HL-60 (cell line): ENCODE measurements at regions not wholly inside any gene's neighbourhood (a gene's known extent, or its start where the extent isn't known, plus 50 kb on each side); places are given as distances from the start of the nearest gene placed in this dataset.

Experiments
- DNase-seq, 2 experiments: peaks; one replicate each; pipeline ENCODE4 v3.0.0-alpha.2; 2010 to 2020; ENCODE audit warnings: low read depth in 1 of 2, low spot score in 1 of 2
- H3K27ac ChIP-seq: fragments of 250-450 bp; sonication (Bioruptor Pico); replicated peaks from 2 replicates; pipeline ENCODE4 v1.5.1; 2020; ENCODE audit warnings: mild to moderate bottlenecking, moderate library complexity
- H3K27me3 ChIP-seq: fragments of 250-450 bp; sonication (Bioruptor Pico); 2 replicates; pipeline ENCODE4 v1.5.1; 2021; ENCODE audit warnings: mild to moderate bottlenecking, moderate library complexity; ENCODE audit not compliant: insufficient read depth, poor library complexity, severe bottlenecking
- H3K4me3 ChIP-seq: replicated peaks from 2 replicates; pipeline ENCODE4 v1.5.1; 2011; ENCODE audit warnings: mild to moderate bottlenecking, control low read depth, low read length; ENCODE audit not compliant: insufficient read depth
- GABPA ChIP-seq: IDR thresholded peaks from 2 replicates; pipeline ENCODE4 v1.6.1; 2012; ENCODE audit warnings: low read depth
- POLR2AphosphoS5 ChIP-seq: IDR thresholded peaks from 2 replicates; pipeline ENCODE4 v1.6.1; 2012; ENCODE audit warnings: low read depth
- SPI1 ChIP-seq: IDR thresholded peaks from 2 replicates; pipeline ENCODE4 v1.6.1; 2012; ENCODE audit warnings: low read depth, mild to moderate bottlenecking, borderline replicate concordance
- TF ChIP-seq, protein P1 (sequence below): IDR thresholded peaks from one replicate; pipeline ENCODE4 v1.5.1; 2011; ENCODE audit warnings: low read length, control low read depth, inconsistent platforms; ENCODE audit not compliant: insufficient read depth
- TF ChIP-seq, protein P2 (sequence below): IDR thresholded peaks from 2 replicates; pipeline ENCODE4 v1.6.1; 2012; ENCODE audit warnings: low read depth; ENCODE audit not compliant: insufficient replicate concordance

DNA sequence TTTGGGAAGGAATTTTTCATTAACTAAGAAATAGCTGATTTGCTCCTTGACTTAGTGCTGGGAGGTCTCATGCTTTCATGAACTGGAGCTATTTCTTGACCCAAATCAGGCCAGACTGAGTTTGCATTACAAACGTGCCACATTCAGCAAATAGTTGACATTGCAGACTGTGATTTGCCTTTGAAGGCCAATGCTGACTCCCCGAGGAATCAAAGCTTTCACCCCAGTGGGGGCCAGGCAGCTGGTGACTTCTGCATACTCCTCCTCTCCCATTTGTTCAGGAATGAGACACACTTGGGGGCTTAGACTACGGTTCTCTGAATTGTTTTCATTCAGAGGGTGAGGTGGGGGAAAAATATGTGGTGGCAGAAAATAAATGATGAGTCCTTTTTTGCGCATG lies 111.0 kb upstream of the JAZF1 start:
- TF ChIP-seq POLR2AphosphoS5 (no peak), GABPA (no peak), SPI1 (no peak)
- TF ChIP-seq, protein P1, sequence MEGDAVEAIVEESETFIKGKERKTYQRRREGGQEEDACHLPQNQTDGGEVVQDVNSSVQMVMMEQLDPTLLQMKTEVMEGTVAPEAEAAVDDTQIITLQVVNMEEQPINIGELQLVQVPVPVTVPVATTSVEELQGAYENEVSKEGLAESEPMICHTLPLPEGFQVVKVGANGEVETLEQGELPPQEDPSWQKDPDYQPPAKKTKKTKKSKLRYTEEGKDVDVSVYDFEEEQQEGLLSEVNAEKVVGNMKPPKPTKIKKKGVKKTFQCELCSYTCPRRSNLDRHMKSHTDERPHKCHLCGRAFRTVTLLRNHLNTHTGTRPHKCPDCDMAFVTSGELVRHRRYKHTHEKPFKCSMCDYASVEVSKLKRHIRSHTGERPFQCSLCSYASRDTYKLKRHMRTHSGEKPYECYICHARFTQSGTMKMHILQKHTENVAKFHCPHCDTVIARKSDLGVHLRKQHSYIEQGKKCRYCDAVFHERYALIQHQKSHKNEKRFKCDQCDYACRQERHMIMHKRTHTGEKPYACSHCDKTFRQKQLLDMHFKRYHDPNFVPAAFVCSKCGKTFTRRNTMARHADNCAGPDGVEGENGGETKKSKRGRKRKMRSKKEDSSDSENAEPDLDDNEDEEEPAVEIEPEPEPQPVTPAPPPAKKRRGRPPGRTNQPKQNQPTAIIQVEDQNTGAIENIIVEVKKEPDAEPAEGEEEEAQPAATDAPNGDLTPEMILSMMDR: no peak
- TF ChIP-seq, protein P2, sequence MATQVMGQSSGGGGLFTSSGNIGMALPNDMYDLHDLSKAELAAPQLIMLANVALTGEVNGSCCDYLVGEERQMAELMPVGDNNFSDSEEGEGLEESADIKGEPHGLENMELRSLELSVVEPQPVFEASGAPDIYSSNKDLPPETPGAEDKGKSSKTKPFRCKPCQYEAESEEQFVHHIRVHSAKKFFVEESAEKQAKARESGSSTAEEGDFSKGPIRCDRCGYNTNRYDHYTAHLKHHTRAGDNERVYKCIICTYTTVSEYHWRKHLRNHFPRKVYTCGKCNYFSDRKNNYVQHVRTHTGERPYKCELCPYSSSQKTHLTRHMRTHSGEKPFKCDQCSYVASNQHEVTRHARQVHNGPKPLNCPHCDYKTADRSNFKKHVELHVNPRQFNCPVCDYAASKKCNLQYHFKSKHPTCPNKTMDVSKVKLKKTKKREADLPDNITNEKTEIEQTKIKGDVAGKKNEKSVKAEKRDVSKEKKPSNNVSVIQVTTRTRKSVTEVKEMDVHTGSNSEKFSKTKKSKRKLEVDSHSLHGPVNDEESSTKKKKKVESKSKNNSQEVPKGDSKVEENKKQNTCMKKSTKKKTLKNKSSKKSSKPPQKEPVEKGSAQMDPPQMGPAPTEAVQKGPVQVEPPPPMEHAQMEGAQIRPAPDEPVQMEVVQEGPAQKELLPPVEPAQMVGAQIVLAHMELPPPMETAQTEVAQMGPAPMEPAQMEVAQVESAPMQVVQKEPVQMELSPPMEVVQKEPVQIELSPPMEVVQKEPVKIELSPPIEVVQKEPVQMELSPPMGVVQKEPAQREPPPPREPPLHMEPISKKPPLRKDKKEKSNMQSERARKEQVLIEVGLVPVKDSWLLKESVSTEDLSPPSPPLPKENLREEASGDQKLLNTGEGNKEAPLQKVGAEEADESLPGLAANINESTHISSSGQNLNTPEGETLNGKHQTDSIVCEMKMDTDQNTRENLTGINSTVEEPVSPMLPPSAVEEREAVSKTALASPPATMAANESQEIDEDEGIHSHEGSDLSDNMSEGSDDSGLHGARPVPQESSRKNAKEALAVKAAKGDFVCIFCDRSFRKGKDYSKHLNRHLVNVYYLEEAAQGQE: no peak
- no peak for DNase-seq
- no peak overlapping the region for H3K27ac ChIP-seq
- H3K4me3 ChIP-seq: no peak overlapping the region
- no peaks in the 10 kb centered on the region for H3K27me3 ChIP-seq

DNA sequence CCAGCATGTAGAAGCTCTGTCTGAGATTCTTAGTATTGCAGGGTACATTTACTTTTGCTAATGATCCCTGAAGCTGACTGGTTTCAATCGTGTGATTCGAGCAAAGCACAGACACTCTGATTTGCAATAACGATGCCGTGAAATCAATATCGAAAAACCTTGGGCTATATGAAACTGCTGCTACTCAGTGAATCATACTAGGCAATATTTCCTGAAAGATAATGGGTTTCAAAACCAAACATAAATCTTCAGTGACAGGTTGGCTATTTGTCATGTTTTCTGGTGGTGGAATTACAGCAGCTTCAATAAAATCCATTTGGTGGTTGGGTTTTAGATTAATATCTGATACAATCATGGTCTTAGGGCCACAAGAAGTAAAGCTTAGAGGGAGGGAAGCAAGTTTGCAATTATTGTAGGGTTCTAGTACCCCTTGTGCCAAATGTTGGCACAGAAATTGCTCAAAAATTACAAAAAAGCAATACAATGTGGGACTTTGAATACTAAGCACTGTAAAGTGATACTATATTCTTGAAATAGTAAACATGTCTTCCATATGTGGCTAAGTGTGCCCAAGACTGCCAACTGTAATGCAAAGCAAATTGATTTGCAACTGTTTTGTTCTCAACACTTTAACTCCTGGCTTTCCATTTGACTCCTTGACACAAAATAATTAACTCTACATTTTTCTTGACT lies 112.4 kb upstream of the JAZF1 start:
- Histone ChIP-seq H3K27ac (no peak overlapping the region), H3K27me3 (no peaks in the 10 kb centered on the region), H3K4me3 (no peak overlapping the region)
- DNase-seq: no peak
- TF ChIP-seq GABPA: no peak
- TF ChIP-seq SPI1: no peak
- TF ChIP-seq, protein P2: no peak

DNA sequence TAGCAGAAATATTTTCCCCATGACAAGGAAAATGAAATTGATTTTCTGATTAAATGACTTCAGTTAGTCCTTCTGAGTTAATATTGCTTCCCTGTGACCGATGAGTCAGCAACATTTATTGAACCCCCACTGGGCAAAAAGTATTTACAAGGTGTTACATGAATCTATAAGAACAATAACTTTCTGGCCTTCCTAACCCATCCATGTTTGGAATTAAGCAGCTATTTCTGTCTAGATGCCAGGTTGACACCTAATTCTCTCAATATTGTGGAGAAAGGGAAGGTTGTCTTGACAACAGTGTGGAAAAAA lies 112.9 kb upstream of the JAZF1 start:
- H3K27ac ChIP-seq: no peak overlapping the region
- H3K27me3 ChIP-seq: peaks cover 2% of the 10 kb centered on the region
- TF ChIP-seq GABPA (no peak), POLR2AphosphoS5 (no peak), SPI1 (no peak)
- TF ChIP-seq, protein P1: no peak
- TF ChIP-seq, protein P2: no peak
- DNase-seq: no peak
- no peak overlapping the region for H3K4me3 ChIP-seq
